HG03442 (cell line): ENCODE measurements at regions not wholly inside any gene's neighbourhood (a gene's known extent, or its start where the extent isn't known, plus 50 kb on each side); places are given as distances from the start of the nearest gene placed in this dataset.

Experiments used
- ATAC-seq: cut with Tn5 transposase; IDR thresholded peaks from one replicate; pipeline ENCODE4 v1.9.1; 2021; ENCODE audit warnings: mild to moderate bottlenecking, moderate library complexity; ENCODE audit not compliant: unreplicated experiment

DNA sequence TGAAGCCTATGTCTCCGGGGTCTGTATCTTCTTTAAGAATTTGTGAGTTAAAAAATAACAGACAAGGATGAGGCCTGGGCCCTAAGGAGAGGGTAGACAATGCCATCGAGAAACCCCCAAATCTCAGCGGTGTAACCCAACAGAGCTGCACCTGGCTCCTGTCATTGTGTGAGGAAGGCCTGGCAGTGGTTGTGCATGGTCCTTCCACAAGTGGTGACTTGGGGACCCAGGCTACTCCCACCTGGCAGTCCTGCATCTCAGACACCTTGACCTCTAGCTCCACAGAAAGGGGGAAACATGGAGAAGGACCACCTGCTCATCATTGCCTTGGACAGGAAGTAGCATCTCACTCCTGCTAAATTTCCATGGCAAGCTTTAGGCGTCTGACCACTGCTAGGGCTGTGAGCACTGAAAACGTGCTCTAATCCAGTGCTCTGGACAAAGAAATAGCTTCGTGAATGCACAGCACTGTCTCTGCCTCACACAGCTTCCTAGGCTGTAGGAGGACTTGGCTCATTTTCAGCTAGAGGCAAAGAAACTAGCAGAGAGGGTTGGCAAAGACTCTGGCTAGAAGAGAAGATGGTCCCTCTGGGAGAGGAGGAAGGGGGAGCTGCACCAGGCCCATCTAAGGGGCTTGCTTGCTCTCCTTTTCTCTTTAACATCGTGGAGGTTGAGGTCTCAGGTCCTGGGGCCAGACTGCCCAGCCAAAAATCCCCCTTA lies 273.9 kb upstream of the ZMIZ1 start:
- no peak for ATAC-seq

DNA sequence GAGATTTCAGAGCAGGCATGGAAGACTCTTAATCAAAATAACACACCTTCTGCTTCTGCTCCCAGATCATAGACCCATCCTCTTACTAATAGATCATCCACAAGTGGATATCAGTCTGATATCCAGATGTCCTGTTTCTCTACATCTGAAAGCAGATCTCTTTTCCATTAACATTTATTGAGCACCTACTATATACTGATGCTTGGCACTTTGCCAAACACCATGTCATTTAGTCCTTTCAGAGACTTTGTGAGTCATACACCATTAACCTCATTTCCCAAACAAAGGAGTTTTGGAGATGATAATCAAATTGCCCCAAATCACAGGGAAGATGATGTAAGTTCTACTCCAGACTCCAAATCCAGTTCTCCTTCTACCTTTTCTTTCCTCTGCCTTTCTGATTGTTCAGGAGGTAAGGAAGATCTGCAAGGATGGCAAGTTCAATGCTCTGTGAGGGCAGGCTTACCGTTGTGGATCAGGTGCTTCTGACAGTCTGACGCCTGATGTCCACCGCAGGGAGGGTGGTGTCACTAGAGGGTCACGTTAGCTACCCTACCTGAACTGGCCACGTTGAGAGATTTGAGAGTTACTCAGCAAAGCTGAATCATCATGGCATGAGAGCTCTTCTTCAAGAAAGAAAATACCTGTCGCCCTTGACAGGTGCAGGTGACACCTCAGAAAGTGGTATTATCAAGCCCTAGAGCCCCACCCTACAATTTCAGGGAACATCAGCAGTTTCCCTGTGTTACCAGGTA lies 269.6 kb upstream of the ZMIZ1 start:
- ATAC-seq, result no peak

DNA sequence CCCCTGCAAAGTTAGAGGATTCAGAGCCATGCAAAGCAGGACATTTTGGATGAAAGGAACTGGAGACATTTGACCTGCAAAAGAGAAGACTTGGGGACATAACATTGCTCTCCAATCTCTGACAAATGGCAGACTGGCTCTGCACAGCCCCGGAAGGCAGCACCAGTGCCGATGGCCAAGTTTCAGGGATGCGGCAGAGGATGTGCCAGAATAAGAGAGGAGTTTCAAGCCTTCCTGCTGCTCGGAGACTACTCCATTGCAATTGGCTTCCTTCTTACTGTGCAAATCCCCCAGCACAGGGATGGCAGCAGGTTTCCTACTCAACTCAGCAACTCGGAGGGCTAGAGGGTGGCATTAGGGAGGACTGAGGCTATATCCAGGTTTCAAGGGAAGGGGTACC lies 268.8 kb upstream of the ZMIZ1 start:
- ATAC-seq, result no peak

GRCh38 chr10:78800535-78801320 lies 268.0 kb upstream of the ZMIZ1 start:
- ATAC-seq, result no peak

DNA sequence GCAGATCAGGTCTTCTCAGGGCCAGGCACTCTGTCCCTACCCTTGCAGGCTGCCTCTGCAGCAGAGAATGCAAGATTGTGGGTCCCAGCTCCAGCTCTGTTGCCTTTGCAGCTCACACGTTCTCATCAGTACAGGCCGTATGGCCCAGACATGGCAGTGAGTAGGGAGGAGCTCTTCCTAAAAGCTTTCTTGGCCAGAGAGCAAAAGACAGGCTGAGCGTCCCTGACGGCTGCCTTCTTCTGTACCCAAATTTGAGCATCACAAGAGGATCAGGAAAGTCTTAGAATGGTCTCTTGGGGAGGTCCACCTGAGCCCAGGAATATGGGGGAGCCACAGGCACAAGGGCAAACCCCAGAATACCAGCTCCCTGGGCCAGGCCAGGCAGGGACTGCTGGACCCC lies 266.3 kb upstream of the ZMIZ1 start:
- no peak for ATAC-seq

DNA sequence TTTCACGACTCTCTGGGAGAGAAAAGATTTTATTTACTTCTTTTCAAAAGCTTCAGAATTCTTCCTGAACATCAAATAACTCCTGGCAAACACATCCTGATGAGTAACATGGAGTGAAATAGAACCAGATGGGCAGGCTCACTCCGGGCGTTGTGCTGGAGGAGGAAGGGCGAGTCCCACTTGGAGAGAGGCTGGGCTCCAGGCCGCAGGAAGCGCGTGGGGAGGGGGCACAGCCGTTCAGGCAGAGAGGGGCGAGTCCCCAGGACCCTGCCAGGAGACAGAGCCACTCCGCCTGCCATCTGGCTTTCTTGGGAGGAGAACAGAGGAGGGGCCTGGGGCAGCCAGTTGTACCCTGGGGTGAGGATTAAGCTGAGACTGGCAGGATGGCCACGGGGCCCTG lies 265.9 kb upstream of the ZMIZ1 start:
- ATAC-seq, result no peak

DNA sequence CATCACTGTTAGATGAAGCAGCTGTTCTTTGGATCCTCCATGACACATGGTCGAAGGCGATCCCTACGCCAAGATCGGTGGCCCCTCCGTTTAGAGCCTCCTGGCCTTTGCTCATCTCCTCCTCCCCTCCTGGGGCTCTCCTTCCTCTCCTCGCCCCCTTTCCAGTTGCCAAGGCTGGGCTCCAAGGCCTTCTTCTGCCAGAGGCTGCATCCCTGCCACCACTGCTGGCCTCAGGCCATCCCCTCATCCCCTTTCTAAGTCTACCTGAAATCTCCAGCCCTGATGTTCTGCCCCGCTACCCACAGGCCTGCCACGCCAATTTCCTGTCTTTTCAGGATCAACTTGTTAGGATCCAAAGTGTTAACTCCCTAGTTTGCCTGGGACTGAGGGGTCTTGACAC lies 265.1 kb upstream of the ZMIZ1 start:
- no peak for ATAC-seq

DNA sequence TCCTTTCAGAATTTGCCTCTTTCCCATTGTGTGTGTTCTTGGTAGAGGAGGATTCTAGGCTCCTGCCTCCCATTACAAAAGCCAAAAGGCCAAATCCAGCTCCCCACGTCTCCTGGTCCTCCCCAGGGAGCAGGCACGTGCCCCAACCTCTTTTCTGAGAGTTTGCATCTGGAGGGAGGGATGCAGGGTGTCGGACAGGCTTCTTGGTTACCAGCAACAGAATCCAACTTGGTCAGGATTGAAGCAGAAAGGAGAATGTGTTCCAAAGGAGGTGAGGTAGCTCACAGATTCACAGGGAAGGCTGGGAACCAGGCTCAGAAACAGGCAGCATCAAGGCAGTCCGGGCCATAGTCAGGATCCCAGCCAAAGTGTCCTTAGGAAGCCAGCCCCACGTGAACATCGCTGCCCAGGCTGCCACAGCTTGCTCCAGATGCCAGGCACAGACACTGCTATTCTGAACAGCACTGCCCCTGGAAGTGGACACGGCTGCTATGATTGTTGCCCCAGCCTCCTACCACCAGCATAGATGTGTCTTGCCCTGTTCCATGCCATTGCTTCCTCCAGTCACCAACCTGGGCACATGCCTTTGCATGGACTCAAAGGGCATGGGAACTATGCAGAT lies 264.2 kb upstream of the ZMIZ1 start:
- no peak for ATAC-seq

- ATAC-seq, result no peak
Observed at GRCh38 chr10:78805176-78805575, 263.6 kb upstream of the ZMIZ1 start.

DNA sequence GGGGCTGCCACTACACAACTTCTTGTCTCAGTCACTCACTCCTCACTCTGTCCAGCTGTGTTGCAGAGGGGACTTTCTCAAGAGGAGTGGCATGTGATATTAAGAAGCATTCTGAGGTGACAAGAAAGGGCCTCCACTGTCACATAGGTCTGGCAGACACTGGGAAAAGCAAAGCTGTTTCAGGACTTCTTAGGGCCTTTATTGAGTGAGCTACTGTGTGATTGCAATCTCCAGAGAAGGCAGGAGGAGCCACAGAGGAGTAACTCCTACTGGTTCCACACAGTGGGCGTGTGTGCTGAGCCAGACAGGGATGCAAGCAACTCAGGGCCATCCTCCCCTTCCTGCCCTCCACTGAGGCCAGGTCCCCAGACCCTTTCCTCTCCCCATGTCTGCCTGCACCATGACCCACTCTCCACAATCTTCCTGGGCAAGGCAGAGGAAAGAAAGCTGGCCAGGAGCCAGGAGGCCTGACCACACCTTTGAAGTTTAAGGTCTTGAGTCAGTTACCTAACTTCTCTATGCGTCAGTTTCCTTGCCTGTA lies 262.0 kb upstream of the ZMIZ1 start:
- ATAC-seq, result no peak

GRCh38 chr10:78807504-78808203 lies 261.1 kb upstream of the ZMIZ1 start:
- ATAC-seq, result no peak

GRCh38 chr10:78808286-78808685 lies 260.5 kb upstream of the ZMIZ1 start:
- no peak for ATAC-seq

- ATAC-seq, result no peak
Observed at GRCh38 chr10:78808736-78809367, 259.9 kb upstream of the ZMIZ1 start.

GRCh38 chr10:78811174-78811573 lies 257.6 kb upstream of the ZMIZ1 start:
- ATAC-seq, result no peak

- ATAC-seq, result no peak
Observed at GRCh38 chr10:78812571-78813318, 256.0 kb upstream of the ZMIZ1 start.

GRCh38 chr10:78813526-78813925 lies 255.2 kb upstream of the ZMIZ1 start:
- no peak for ATAC-seq

DNA sequence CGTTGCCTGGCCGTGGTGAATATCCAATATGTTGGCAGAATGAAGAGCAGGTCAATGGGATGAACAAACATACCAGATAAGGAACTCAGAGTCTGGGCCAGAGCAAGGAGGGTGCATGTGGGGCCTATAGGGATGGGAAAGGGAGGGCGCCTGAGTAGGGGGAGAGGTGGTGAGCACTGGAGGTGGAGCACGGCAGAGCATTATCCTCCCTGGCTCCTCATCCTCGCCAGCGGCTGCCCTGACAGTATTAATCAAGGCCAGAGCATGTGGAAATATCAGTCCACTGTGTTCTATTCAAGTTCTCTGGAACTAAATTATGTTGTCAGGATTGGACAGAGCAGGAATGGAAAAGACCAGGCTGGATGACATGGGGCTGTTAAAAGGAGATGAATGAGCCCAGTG lies 254.8 kb upstream of the ZMIZ1 start:
- no peak for ATAC-seq

GRCh38 chr10:78814407-78814806 lies 254.4 kb upstream of the ZMIZ1 start:
- no peak for ATAC-seq

- no peak for ATAC-seq
Observed at GRCh38 chr10:78815702-78816334, 252.9 kb upstream of the ZMIZ1 start.
